OCI-LY7 (cell line): ENCODE measurements at regions not wholly inside any gene's neighbourhood (a gene's known extent, or its start where the extent isn't known, plus 50 kb on each side); places are given as distances from the start of the nearest gene placed in this dataset.

ENCODE experiments used
- BruUV-seq: library from RNA; stranded (reverse); fragments of 400-500 nt; replicated peaks from 2 replicates; lab custom pipeline; 2021; lab: Mats Ljungman, UMichigan
- CTCF ChIA-PET: fragments of 300-600 bp; sonication (Branson Sonifier 250); formaldehyde crosslinking; loops from one replicate; lab custom pipeline; 2022; ENCODE audit warnings: antibody characterized with exemption; ENCODE audit not compliant: unreplicated experiment; lab: Charles Lee
- POLR2A ChIA-PET: fragments of 300-600 bp; sonication (Branson Sonifier 250); formaldehyde crosslinking; loops from one replicate; lab custom pipeline; 2022; ENCODE audit warnings: antibody characterized with exemption; lab: Charles Lee
- DNase-seq: peaks from one replicate; pipeline ENCODE4 v3.0.0-alpha.2; 2015; ENCODE audit warnings: low spot score
- H2AFZ ChIP-seq: fragments of 200-600 bp; sonication (generic), shearing (Covaris generic); 2 replicates; pipeline ENCODE4 v1.6.1; 2014; ENCODE audit warnings: mild to moderate bottlenecking, antibody characterized with exemption, low read length, moderate library complexity
- H3K27ac ChIP-seq: fragments of 200-600 bp; sonication (generic); 2 replicates; pipeline ENCODE4 v1.5.1; 2014; ENCODE audit warnings: mixed run types, low read depth, mild to moderate bottlenecking, moderate library complexity, low read length, inconsistent platforms; ENCODE audit not compliant: poor library complexity, severe bottlenecking
- H3K36me3 ChIP-seq: fragments of 200-600 bp; sonication (generic); 2 replicates; pipeline ENCODE4 v1.6.1; 2014; ENCODE audit warnings: mild to moderate bottlenecking, antibody characterized with exemption, low read length, moderate library complexity, mixed read lengths; ENCODE audit not compliant: insufficient read depth
- H3K4me1 ChIP-seq: fragments of 200-600 bp; sonication (generic); 2 replicates; pipeline ENCODE4 v1.5.1; 2014; ENCODE audit warnings: mild to moderate bottlenecking, low read length; ENCODE audit not compliant: insufficient read depth, poor library complexity, severe bottlenecking
- H3K4me2 ChIP-seq: fragments of 200-600 bp; sonication (generic); 2 replicates; pipeline ENCODE4 v1.6.1; 2014; ENCODE audit warnings: mild to moderate bottlenecking, low read length
- H3K4me3 ChIP-seq: fragments of 200-600 bp; sonication (generic); 2 replicates; pipeline ENCODE4 v1.5.1; 2014; ENCODE audit warnings: mild to moderate bottlenecking, low read depth, low read length; ENCODE audit not compliant: poor library complexity, severe bottlenecking
- H3K79me2 ChIP-seq: fragments of 200-600 bp; sonication (generic); 2 replicates; pipeline ENCODE4 v1.6.1; 2016; ENCODE audit warnings: low read depth, mild to moderate bottlenecking, low read length, moderate library complexity, mixed read lengths; ENCODE audit not compliant: insufficient read depth
- H3K9me2 ChIP-seq: fragments of 200-600 bp; sonication (generic); 2 replicates; pipeline ENCODE4 v1.6.1; 2016; ENCODE audit warnings: mild to moderate bottlenecking, low read length, mixed read lengths; ENCODE audit not compliant: insufficient read depth
- H3K9me3 ChIP-seq: fragments of 200-600 bp; sonication (generic); 2 replicates; pipeline ENCODE4 v1.6.1; 2014; ENCODE audit warnings: mild to moderate bottlenecking, mixed run types, low read length, mixed read lengths
- H4K20me1 ChIP-seq: fragments of 200-600 bp; sonication (generic); 2 replicates; pipeline ENCODE4 v1.6.1; 2014; ENCODE audit warnings: mild to moderate bottlenecking, antibody characterized with exemption, low read length, moderate library complexity, mixed read lengths; ENCODE audit not compliant: insufficient read depth
- EZH2phosphoT487 ChIP-seq: fragments of 200-600 bp; sonication (generic); IDR thresholded peaks from 2 replicates; pipeline ENCODE4 v1.6.1; 2018; ENCODE audit warnings: low read depth, borderline replicate concordance, mild to moderate bottlenecking, mixed run types, antibody characterized with exemption, low read length, moderate library complexity, mixed read lengths
- intact Hi-C: fragments of 100-400 bp; cut with micrococcal nuclease; formaldehyde crosslinking; loops from one replicate; pipeline ENCODE4 v1.10.0; 2022; ENCODE audit not compliant: unreplicated experiment
- TF ChIP-seq, protein P1 (sequence below): fragments of 200-600 bp; sonication (generic); conservative IDR thresholded peaks from 2 replicates; pipeline ENCODE4 v1.5.1; 2014; ENCODE audit warnings: mild to moderate bottlenecking, antibody characterized with exemption, low read length, moderate library complexity, mixed read lengths

DNA sequence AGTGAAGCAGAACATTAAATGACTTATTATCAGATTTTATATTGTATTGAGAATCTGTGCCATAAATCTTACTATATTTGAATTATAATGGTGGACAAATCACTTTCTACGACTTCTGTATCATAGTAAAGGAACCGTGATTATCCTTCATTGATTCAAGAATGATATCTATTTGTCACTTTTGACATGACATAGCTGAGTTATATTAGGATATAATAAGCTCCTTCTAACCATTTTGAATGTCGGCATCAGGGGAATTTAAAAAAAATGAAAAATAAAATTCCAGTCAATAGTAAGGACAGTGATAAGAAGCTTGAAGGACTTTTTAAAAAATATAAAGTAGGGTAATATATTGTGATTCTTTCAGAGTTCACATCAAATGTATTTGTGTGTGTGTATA lies 338.9 kb upstream of the ACO1 start:
- Histone ChIP-seq H3K9me2 (no peaks in the 10 kb centered on the region), H3K4me3 (no peak overlapping the region), H3K79me2 (no peaks in the 10 kb centered on the region), H3K4me1 (no peaks in the 10 kb centered on the region), H4K20me1 (no peaks in the 10 kb centered on the region), H3K36me3 (no peaks in the 10 kb centered on the region), H3K4me2 (no peak overlapping the region), H3K9me3 (no peaks in the 10 kb centered on the region), H3K27ac (no peak overlapping the region), H2AFZ (no peak overlapping the region)
- no peak for TF ChIP-seq EZH2phosphoT487
- TF ChIP-seq, protein P1, sequence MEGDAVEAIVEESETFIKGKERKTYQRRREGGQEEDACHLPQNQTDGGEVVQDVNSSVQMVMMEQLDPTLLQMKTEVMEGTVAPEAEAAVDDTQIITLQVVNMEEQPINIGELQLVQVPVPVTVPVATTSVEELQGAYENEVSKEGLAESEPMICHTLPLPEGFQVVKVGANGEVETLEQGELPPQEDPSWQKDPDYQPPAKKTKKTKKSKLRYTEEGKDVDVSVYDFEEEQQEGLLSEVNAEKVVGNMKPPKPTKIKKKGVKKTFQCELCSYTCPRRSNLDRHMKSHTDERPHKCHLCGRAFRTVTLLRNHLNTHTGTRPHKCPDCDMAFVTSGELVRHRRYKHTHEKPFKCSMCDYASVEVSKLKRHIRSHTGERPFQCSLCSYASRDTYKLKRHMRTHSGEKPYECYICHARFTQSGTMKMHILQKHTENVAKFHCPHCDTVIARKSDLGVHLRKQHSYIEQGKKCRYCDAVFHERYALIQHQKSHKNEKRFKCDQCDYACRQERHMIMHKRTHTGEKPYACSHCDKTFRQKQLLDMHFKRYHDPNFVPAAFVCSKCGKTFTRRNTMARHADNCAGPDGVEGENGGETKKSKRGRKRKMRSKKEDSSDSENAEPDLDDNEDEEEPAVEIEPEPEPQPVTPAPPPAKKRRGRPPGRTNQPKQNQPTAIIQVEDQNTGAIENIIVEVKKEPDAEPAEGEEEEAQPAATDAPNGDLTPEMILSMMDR = no peak
- no peak for DNase-seq
- intact Hi-C loops = no loop called here
- CTCF ChIA-PET = no interaction called here
- POLR2A ChIA-PET = interaction anchor here (1.1 to 1.3 kb wide), 2 partner anchors 10 to 547 kb away, joined by 3 read pairs; no protein-coding TSS in a partner anchor
- no TSS peak for BruUV-seq

DNA sequence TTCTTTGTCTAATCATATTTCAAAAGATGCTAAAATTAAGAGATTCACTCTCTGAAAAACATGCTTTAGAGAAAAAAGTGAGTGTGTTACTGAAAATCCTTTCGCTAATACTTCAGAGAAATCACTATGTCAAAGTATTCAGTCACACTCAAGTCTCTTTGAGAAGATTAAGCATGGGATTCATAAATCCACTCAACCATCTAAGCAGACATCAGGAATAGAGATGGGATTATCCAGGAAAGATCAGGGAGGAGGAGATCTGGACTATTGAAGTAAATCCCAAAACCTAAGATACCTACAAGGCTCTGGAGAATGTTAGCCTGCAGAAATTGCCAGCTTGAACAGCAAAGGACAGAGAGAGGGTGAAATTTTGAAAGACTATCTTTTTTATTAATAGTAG lies 317.2 kb upstream of the ACO1 start:
- H3K4me1 ChIP-seq = no peaks in the 10 kb centered on the region
- H2AFZ ChIP-seq = no peak overlapping the region
- TF ChIP-seq, protein P1 = no peak
- no peak for TF ChIP-seq EZH2phosphoT487
- no peaks in the 10 kb centered on the region for H4K20me1 ChIP-seq
- POLR2A ChIA-PET = no interaction called here
- H3K36me3 ChIP-seq = no peaks in the 10 kb centered on the region
- intact Hi-C loops = loop anchor here (10.0 kb wide), 1 partner anchor 192 kb away; no protein-coding TSS in a partner anchor
- no TSS peak for BruUV-seq
- no peaks in the 10 kb centered on the region for H3K79me2 ChIP-seq
- no peak for DNase-seq
- H3K9me2 ChIP-seq = no peaks in the 10 kb centered on the region
- CTCF ChIA-PET = no interaction called here
- H3K27ac ChIP-seq = no peak overlapping the region
- H3K4me2 ChIP-seq = no peak overlapping the region
- no peaks in the 10 kb centered on the region for H3K9me3 ChIP-seq
- H3K4me3 ChIP-seq = no peak overlapping the region

DNA sequence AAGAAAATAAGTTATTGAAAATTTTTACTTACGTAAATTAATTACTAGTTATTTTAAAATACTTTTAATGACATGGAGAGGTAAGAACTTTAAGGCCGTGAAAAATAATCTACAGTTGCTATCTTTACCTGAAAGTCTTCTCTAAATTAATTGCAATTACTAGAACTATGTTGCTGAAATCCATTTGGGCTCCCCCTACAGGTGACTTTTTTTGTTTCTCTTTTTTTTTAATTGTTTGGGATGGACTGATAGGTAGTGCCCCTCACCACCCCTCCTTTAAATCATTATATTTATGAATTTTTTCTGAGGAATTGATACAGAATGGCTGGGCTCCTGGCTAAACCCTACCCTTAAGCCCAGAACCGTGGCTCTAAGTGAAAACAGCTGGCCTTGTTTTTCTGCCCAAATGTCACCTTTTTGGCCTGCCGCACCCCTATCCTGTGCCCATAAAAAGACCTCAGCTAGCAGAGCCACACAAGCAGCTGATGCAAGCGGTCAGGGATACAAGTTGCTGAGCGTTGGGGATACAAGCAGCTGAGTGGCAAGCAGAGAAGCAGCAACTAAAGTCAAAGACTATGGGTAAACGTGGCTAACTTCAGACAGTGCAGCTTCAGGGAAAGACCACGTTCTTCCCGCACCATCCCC lies 315.2 kb upstream of the ACO1 start:
- no TSS peak for BruUV-seq
- intact Hi-C loops = loop anchor here (10.0 kb wide), 1 partner anchor 194 kb away; no protein-coding TSS in a partner anchor
- CTCF ChIA-PET = no interaction called here

More for the DNA sequence above, 315.2 kb upstream of the ACO1 start:
- no peaks in the 10 kb centered on the region for H3K79me2 ChIP-seq
- no peak overlapping the region for H3K4me2 ChIP-seq
- no peaks in the 10 kb centered on the region for H4K20me1 ChIP-seq
- H3K9me2 ChIP-seq = no peaks in the 10 kb centered on the region
- H2AFZ ChIP-seq = no peak overlapping the region
- no peaks in the 10 kb centered on the region for H3K4me1 ChIP-seq
- H3K9me3 ChIP-seq = no peaks in the 10 kb centered on the region
- no peak for TF ChIP-seq EZH2phosphoT487
- TF ChIP-seq, protein P1 = peak; percentile 81
- POLR2A ChIA-PET = no interaction called here
- H3K27ac ChIP-seq = no peak overlapping the region
- H3K4me3 ChIP-seq = no peak overlapping the region
- no peaks in the 10 kb centered on the region for H3K36me3 ChIP-seq
- peak; percentile 15 for DNase-seq
